Calu3 (cell line): ENCODE measurements at regions not wholly inside any gene's neighbourhood (a gene's known extent, or its start where the extent isn't known, plus 50 kb on each side); places are given as distances from the start of the nearest gene placed in this dataset.

Source experiments
- BruUV-seq: library from RNA; stranded (reverse); fragments of 400-500 nt; replicated peaks from 2 replicates; lab custom pipeline; 2021; lab: Mats Ljungman, UMichigan
- CTCF ChIA-PET: fragments of 300-600 bp; sonication (Branson Sonifier 250); formaldehyde crosslinking; loops from one replicate; lab custom pipeline; 2022; ENCODE audit warnings: antibody characterized with exemption; lab: Charles Lee
- DNase-seq: peaks from one replicate; pipeline ENCODE4 v3.0.0; 2022
- H3K27ac Mint-ChIP-seq: one replicate; pipeline ENCODE4 v1.8.0; 2022; ENCODE audit warnings: mixed read lengths; ENCODE audit not compliant: unreplicated experiment
- H3K27me3 Mint-ChIP-seq: one replicate; pipeline ENCODE4 v1.8.0; 2022; ENCODE audit warnings: mixed read lengths; ENCODE audit not compliant: unreplicated experiment
- H3K36me3 Mint-ChIP-seq: one replicate; pipeline ENCODE4 v1.8.0; 2022; ENCODE audit warnings: mild to moderate bottlenecking, moderate library complexity, mixed read lengths; ENCODE audit not compliant: insufficient read depth, unreplicated experiment
- H3K4me1 Mint-ChIP-seq: one replicate; pipeline ENCODE4 v1.8.0; 2022; ENCODE audit warnings: mild to moderate bottlenecking, low read depth, mixed read lengths; ENCODE audit not compliant: unreplicated experiment
- H3K4me3 Mint-ChIP-seq: one replicate; pipeline ENCODE4 v1.8.0; 2022; ENCODE audit warnings: mild to moderate bottlenecking, low read depth, moderate library complexity, mixed read lengths; ENCODE audit not compliant: unreplicated experiment
- H3K9me3 Mint-ChIP-seq: one replicate; pipeline ENCODE4 v1.8.0; 2022; ENCODE audit warnings: low read depth, mixed read lengths; ENCODE audit not compliant: unreplicated experiment
- intact Hi-C: fragments of 100-400 bp; cut with micrococcal nuclease; formaldehyde crosslinking; loops from one replicate; pipeline ENCODE4 v1.10.0; 2022; ENCODE audit not compliant: unreplicated experiment
- TF ChIP-seq, protein P1 (sequence below): fragments of 200-600 bp; IDR thresholded peaks from one replicate; pipeline ENCODE4 v1.8.0; 2022; ENCODE audit warnings: antibody characterized with exemption; ENCODE audit not compliant: unreplicated experiment

DNA sequence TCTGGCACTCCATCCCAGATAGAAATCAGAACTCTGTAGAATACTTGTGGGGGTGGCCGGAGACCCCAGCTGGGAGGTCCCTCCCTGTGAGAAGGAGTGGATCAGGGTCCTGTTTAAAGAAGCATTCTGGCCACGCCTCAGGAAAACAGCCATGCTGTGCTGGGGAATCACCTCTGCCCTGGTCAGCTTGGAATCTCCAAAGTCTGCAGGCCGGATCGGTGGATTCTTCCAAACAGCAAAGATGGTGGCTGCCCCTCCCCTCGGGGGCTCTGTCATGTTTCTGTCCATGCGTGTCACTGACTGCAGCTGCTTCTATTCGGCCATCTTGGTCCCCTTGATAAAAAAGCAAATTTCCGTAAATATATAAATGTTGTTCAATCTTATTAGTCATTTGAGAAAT lies 365.9 kb downstream of the JRKL start:
- intact Hi-C loops, result no loop called here
- BruUV-seq, result no TSS peak

DNA sequence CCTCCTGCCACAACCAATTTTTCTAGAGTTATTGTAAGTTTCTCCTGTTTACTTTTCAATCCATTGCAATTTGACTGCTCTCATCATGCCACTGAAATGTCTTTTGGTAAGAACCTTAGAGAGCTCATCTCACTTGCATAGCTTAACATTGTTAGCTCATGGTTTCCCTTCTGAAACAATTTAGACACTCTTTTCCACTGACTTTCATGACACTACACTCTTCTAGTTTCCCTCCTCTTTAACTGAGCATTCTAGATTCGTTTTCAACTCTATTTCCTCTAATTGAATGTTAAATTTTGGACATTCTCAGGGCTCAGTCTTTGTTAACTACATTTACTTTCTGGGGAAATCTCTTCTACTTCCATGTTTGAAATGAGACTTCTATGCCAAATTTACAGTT lies 369.1 kb downstream of the JRKL start:
- Mint-ChIP-seq H3K4me1 (no peaks in the 10 kb centered on the region), H3K36me3 (no peaks in the 10 kb centered on the region), H3K4me3 (no peak overlapping the region), H3K27me3 (peaks cover 24% of the 10 kb centered on the region), H3K9me3 (no peaks in the 10 kb centered on the region), H3K27ac (no peak overlapping the region)
- CTCF ChIA-PET, result no interaction called here
- TF ChIP-seq, protein P1, sequence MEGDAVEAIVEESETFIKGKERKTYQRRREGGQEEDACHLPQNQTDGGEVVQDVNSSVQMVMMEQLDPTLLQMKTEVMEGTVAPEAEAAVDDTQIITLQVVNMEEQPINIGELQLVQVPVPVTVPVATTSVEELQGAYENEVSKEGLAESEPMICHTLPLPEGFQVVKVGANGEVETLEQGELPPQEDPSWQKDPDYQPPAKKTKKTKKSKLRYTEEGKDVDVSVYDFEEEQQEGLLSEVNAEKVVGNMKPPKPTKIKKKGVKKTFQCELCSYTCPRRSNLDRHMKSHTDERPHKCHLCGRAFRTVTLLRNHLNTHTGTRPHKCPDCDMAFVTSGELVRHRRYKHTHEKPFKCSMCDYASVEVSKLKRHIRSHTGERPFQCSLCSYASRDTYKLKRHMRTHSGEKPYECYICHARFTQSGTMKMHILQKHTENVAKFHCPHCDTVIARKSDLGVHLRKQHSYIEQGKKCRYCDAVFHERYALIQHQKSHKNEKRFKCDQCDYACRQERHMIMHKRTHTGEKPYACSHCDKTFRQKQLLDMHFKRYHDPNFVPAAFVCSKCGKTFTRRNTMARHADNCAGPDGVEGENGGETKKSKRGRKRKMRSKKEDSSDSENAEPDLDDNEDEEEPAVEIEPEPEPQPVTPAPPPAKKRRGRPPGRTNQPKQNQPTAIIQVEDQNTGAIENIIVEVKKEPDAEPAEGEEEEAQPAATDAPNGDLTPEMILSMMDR, result no peak
- BruUV-seq, result no TSS peak
- intact Hi-C loops, result no loop called here
- DNase-seq, result no peak

More for the DNA sequence above, 365.9 kb downstream of the JRKL start:
- Mint-ChIP-seq H3K27me3 (peaks cover 24% of the 10 kb centered on the region), H3K9me3 (no peaks in the 10 kb centered on the region), H3K4me3 (no peak overlapping the region), H3K36me3 (no peaks in the 10 kb centered on the region), H3K27ac (no peak overlapping the region), H3K4me1 (no peaks in the 10 kb centered on the region)
- TF ChIP-seq, protein P1, result no peak
- no peak for DNase-seq
- CTCF ChIA-PET, result no interaction called here

DNA sequence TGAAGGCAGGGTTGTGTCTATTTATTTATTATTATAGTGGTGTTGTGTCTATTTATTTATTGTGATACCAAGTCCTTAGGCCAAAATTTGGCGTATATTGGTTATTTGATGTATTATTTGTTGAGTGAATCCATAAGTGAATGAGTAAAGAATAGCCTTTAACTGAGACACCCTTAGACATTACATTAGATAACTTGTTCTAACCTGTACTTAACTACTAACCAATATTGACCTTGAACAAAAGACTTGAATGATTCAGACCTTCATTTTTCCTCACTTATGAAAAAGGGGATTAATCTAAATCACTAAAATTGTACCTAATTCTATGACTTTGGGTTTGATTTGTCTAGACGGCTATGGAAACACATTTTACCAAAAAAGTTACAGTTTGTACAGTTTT lies 370.5 kb downstream of the JRKL start:
- H3K4me3 Mint-ChIP-seq, result no peak overlapping the region
- no peaks in the 10 kb centered on the region for H3K36me3 Mint-ChIP-seq
- H3K27ac Mint-ChIP-seq, result no peak overlapping the region
- CTCF ChIA-PET, result no interaction called here
- no TSS peak for BruUV-seq
- intact Hi-C loops, result no loop called here
- TF ChIP-seq, protein P1, result no peak
- no peaks in the 10 kb centered on the region for H3K9me3 Mint-ChIP-seq
- H3K27me3 Mint-ChIP-seq, result peaks cover 12% of the 10 kb centered on the region
- H3K4me1 Mint-ChIP-seq, result no peaks in the 10 kb centered on the region
- no peak for DNase-seq

DNA sequence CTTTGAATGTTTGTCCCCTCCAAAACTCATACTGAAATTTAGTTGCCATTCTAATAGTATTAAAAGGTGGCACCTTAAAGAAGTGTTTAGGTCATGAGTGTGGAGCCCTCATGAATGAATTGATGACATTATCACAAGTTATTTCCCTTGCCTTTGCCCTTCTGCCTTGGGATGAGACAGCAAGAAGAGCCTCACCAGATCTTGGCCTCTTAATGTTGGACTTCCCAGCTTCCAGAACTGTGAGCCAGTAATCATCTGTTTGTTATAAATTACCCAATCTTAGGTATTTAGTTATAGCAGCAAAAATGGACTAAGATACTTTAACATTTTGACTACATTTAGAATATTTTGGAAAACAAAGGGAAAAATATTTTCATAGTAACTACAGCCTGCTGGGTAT lies 371.0 kb downstream of the JRKL start:
- TF ChIP-seq, protein P1, result no peak
- Mint-ChIP-seq H3K27me3 (peaks cover 12% of the 10 kb centered on the region), H3K4me3 (no peak overlapping the region), H3K9me3 (no peaks in the 10 kb centered on the region), H3K27ac (no peak overlapping the region), H3K36me3 (no peaks in the 10 kb centered on the region), H3K4me1 (no peaks in the 10 kb centered on the region)
- BruUV-seq, result no TSS peak
- no peak for DNase-seq
- CTCF ChIA-PET, result no interaction called here
- intact Hi-C loops, result no loop called here

DNA sequence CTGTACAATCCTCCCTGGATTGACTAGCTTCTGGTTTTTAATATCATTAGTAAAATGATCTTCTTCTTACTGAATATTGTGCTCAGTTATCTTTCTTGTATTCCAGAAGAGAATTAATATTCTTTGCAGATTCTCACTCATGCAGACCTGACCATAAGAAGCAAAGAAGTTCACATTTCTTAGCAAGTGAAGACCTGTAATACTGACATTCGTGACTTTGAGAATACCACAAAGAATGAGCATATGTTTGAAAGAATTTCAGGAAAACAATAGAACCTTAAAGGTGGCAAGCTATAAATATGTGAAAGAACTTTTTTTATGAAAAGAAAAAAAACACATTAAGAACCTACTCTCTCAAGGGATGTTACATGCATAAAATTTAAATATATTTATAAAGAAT lies 371.6 kb downstream of the JRKL start:
- no peak for DNase-seq
- TF ChIP-seq, protein P1, result no peak

More for the DNA sequence above, 371.6 kb downstream of the JRKL start:
- CTCF ChIA-PET, result no interaction called here
- H3K9me3 Mint-ChIP-seq, result no peaks in the 10 kb centered on the region
- no peaks in the 10 kb centered on the region for H3K36me3 Mint-ChIP-seq
- intact Hi-C loops, result no loop called here
- H3K27me3 Mint-ChIP-seq, result peaks cover 12% of the 10 kb centered on the region
- BruUV-seq, result no TSS peak
- H3K27ac Mint-ChIP-seq, result no peak overlapping the region
- H3K4me3 Mint-ChIP-seq, result no peak overlapping the region
- no peaks in the 10 kb centered on the region for H3K4me1 Mint-ChIP-seq
